ENCODE measurements at regions not wholly inside any gene's neighbourhood (a gene's known extent, or its start where the extent isn't known, plus 50 kb on each side); places are given as distances from the start of the nearest gene placed in this dataset.

- TF ChIP-seq EZH2 (IDR thresholded peaks at IDR 0.05; ENCODE audit: borderline replicate concordance, low read depth, low read length, severe bottlenecking) = no peak
- TF ChIP-seq, protein P1, sequence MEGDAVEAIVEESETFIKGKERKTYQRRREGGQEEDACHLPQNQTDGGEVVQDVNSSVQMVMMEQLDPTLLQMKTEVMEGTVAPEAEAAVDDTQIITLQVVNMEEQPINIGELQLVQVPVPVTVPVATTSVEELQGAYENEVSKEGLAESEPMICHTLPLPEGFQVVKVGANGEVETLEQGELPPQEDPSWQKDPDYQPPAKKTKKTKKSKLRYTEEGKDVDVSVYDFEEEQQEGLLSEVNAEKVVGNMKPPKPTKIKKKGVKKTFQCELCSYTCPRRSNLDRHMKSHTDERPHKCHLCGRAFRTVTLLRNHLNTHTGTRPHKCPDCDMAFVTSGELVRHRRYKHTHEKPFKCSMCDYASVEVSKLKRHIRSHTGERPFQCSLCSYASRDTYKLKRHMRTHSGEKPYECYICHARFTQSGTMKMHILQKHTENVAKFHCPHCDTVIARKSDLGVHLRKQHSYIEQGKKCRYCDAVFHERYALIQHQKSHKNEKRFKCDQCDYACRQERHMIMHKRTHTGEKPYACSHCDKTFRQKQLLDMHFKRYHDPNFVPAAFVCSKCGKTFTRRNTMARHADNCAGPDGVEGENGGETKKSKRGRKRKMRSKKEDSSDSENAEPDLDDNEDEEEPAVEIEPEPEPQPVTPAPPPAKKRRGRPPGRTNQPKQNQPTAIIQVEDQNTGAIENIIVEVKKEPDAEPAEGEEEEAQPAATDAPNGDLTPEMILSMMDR (IDR thresholded peaks at IDR 0.05; ENCODE audit: borderline replicate concordance, extremely low read depth, low read length, poor library complexity, severe bottlenecking) = no peak
- Histone ChIP-seq H3K9ac (ENCODE audit: low read depth, low read length) (no peak overlapping the region), H3K4me3 (ENCODE audit: low read depth in 1 of 2, low read length in 2 of 2) (no peak overlapping the region), H3K9me3 (ENCODE audit: insufficient read depth, low read length, severe bottlenecking) (no peaks in the 10 kb centered on the region), H3K79me2 (ENCODE audit: insufficient read depth, low read length) (no peaks in the 10 kb centered on the region), H2AFZ (ENCODE audit: low read depth, low read length) (no peak overlapping the region), H4K20me1 (ENCODE audit: insufficient read depth, low read length) (no peaks in the 10 kb centered on the region), H3K27ac (ENCODE audit: low read length) (no peak overlapping the region), H3K27me3 (ENCODE audit: insufficient read depth, low read length, poor library complexity) (no peaks in the 10 kb centered on the region), H3K4me1 (ENCODE audit: insufficient read depth, low read length) (no peaks in the 10 kb centered on the region), H3K4me2 (ENCODE audit: insufficient read depth, low read length) (no peak overlapping the region), H3K36me3 (ENCODE audit: insufficient read depth, low read length) (no peaks in the 10 kb centered on the region)
- ATAC-seq (ENCODE audit: insufficient read depth, low read depth) (no peak), DNase-seq (no peak)
These were observed 81.8 kb upstream of the GJB6 start for GRCh38 chr13:20313896-20314295.

DNA sequence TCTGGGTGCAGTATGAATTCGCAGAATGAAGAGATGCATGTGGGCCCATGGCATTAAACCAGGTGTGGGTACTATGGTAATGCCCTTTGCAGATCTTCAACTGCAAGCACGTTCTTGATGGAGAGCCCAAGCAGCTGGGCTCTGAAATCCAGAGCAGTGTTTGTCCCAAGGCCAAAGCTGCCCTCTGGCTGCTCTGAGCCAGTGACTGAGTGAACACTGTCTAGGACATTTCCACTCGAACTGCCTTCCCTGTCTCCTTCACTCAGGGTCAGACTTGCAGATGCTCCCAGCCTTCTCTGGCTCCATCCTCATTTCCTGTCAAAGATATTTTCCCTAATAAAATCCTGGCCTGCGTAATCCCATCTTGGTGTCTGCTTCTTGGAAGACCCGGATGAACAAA, 80.2 kb upstream of the GJB6 start:
- DNase-seq = no peak
- Histone ChIP-seq H3K27ac (ENCODE audit: low read length) (no peak overlapping the region), H3K4me2 (ENCODE audit: insufficient read depth, low read length) (no peak overlapping the region), H3K36me3 (ENCODE audit: insufficient read depth, low read length) (no peaks in the 10 kb centered on the region), H3K79me2 (ENCODE audit: insufficient read depth, low read length) (no peaks in the 10 kb centered on the region), H3K9ac (ENCODE audit: low read depth, low read length) (no peak overlapping the region), H3K27me3 (ENCODE audit: insufficient read depth, low read length, poor library complexity) (no peaks in the 10 kb centered on the region), H3K9me3 (ENCODE audit: insufficient read depth, low read length, severe bottlenecking) (peaks cover 7% of the 10 kb centered on the region), H3K4me1 (ENCODE audit: insufficient read depth, low read length) (no peaks in the 10 kb centered on the region), H2AFZ (ENCODE audit: low read depth, low read length) (no peak overlapping the region), H3K4me3 (ENCODE audit: low read depth in 1 of 2, low read length in 2 of 2) (no peak overlapping the region), H4K20me1 (ENCODE audit: insufficient read depth, low read length) (no peaks in the 10 kb centered on the region)
- TF ChIP-seq, protein P1 (IDR thresholded peaks at IDR 0.05; ENCODE audit: borderline replicate concordance, extremely low read depth, low read length, poor library complexity, severe bottlenecking) = no peak
- TF ChIP-seq EZH2 (IDR thresholded peaks at IDR 0.05; ENCODE audit: borderline replicate concordance, low read depth, low read length, severe bottlenecking) = no peak
- ATAC-seq (ENCODE audit: insufficient read depth, low read depth) = no peak

DNA sequence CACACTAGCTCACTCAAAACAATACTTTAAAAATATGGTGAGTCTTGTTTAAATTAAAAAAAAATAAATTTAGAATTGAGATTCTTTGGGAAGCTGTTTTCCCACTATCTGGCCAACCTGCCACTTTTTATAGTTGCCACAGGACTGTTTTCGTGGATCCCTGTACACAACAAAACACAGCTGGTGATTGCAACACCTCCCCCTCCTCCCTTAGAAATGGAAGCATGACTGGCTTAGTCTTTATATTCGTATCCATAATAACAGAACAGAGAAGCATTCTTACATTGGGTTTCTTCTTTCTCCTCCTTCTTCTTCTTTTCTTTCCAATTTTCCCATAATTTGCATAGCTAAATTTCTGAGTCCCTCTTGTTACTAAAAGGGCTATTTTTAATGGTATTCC, 79.5 kb upstream of the GJB6 start:
- Histone ChIP-seq H4K20me1 (ENCODE audit: insufficient read depth, low read length) (no peaks in the 10 kb centered on the region), H3K27ac (ENCODE audit: low read length) (no peak overlapping the region), H3K36me3 (ENCODE audit: insufficient read depth, low read length) (no peaks in the 10 kb centered on the region), H3K9ac (ENCODE audit: low read depth, low read length) (no peak overlapping the region), H3K4me1 (ENCODE audit: insufficient read depth, low read length) (no peaks in the 10 kb centered on the region), H3K4me2 (ENCODE audit: insufficient read depth, low read length) (no peak overlapping the region), H3K4me3 (ENCODE audit: low read depth in 1 of 2, low read length in 2 of 2) (no peak overlapping the region), H3K9me3 (ENCODE audit: insufficient read depth, low read length, severe bottlenecking) (peaks cover 8% of the 10 kb centered on the region), H3K27me3 (ENCODE audit: insufficient read depth, low read length, poor library complexity) (no peaks in the 10 kb centered on the region), H2AFZ (ENCODE audit: low read depth, low read length) (no peak overlapping the region), H3K79me2 (ENCODE audit: insufficient read depth, low read length) (no peaks in the 10 kb centered on the region)
- ATAC-seq (ENCODE audit: insufficient read depth, low read depth) = no peak
- TF ChIP-seq, protein P1 (IDR thresholded peaks at IDR 0.05; ENCODE audit: borderline replicate concordance, extremely low read depth, low read length, poor library complexity, severe bottlenecking) = no peak
- TF ChIP-seq EZH2 (IDR thresholded peaks at IDR 0.05; ENCODE audit: borderline replicate concordance, low read depth, low read length, severe bottlenecking) = no peak
- DNase-seq = no peak

- no peaks in the 10 kb centered on the region for H3K4me1 ChIP-seq (ENCODE audit: insufficient read depth, low read length)
- DNase-seq = no peak
- H3K9me3 ChIP-seq (ENCODE audit: insufficient read depth, low read length, severe bottlenecking) = peaks cover 8% of the 10 kb centered on the region
- TF ChIP-seq, protein P1 (IDR thresholded peaks at IDR 0.05; ENCODE audit: borderline replicate concordance, extremely low read depth, low read length, poor library complexity, severe bottlenecking) = no peak
- no peak for TF ChIP-seq EZH2 (IDR thresholded peaks at IDR 0.05; ENCODE audit: borderline replicate concordance, low read depth, low read length, severe bottlenecking)
- H3K27ac ChIP-seq (ENCODE audit: low read length) = no peak overlapping the region
- no peak overlapping the region for H3K4me2 ChIP-seq (ENCODE audit: insufficient read depth, low read length)
- H3K36me3 ChIP-seq (ENCODE audit: insufficient read depth, low read length) = no peaks in the 10 kb centered on the region
- no peak for ATAC-seq (ENCODE audit: insufficient read depth, low read depth)
- no peak overlapping the region for H3K9ac ChIP-seq (ENCODE audit: low read depth, low read length)
- H4K20me1 ChIP-seq (ENCODE audit: insufficient read depth, low read length) = no peaks in the 10 kb centered on the region
- H3K79me2 ChIP-seq (ENCODE audit: insufficient read depth, low read length) = no peaks in the 10 kb centered on the region
- no peaks in the 10 kb centered on the region for H3K27me3 ChIP-seq (ENCODE audit: insufficient read depth, low read length, poor library complexity)
- H3K4me3 ChIP-seq (ENCODE audit: low read depth in 1 of 2, low read length in 2 of 2) = no peak overlapping the region
- H2AFZ ChIP-seq (ENCODE audit: low read depth, low read length) = no peak overlapping the region
These were observed 78.9 kb upstream of the GJB6 start for GRCh38 chr13:20311022-20311421.

Measured in DND-41 (cell line).